ENCODE measurements at regions not wholly inside any gene's neighbourhood (a gene's known extent, or its start where the extent isn't known, plus 50 kb on each side); places are given as distances from the start of the nearest gene placed in this dataset.

DNA sequence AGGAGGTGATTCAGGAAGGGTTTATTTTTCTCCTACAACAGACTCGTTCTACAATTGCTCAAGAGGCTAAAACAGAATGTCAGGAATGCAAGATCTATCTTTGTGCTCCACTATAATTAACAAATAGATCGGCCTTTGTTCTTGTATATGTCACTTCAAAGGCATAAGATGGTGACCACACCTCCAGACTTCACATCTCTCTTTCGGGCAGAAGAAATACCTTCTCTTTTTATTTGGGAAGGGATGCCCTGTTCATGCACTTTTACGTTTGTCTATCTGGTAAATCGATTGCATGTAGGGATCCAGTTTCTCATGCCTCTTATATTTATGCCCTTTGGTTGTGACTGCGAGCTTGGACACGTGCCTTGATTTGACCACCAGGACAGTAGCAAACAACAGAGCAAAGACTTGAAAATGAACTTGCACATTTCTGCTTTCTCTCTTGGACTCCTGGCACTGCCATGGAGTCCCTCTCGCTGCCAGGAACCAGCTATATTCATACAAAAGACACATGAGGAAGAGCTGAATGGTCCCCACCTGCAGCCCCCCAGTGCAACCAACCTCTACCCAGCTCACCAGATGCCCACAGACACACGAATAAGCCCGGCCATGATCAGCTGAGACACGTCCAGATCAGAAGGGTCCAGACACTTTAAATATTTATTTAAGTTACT lies 219.8 kb upstream of the STXBP5 start (continued):
- TF ChIP-seq, protein P1, sequence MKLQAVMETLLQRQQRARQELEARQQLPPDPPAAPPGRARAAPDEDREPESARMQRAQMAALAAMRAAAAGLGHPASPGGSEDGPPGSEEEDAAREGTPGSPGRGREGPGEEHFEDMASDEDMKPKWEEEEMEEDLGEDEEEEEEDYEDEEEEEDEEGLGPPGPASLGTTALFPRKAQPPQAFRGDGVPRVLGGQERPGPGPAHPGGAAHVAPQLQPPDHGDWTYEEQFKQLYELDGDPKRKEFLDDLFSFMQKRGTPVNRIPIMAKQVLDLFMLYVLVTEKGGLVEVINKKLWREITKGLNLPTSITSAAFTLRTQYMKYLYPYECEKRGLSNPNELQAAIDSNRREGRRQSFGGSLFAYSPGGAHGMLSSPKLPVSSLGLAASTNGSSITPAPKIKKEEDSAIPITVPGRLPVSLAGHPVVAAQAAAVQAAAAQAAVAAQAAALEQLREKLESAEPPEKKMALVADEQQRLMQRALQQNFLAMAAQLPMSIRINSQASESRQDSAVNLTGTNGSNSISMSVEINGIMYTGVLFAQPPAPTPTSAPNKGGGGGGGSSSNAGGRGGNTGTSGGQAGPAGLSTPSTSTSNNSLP (IDR thresholded peaks at IDR 0.05; ENCODE audit: low read depth, low read length): peak; percentile 64
- no peak for TF ChIP-seq TSC22D2 (CRISPR knock-in tag; IDR thresholded peaks at IDR 0.05; ENCODE audit: borderline replicate concordance)
- TF ChIP-seq RORA (CRISPR knock-in tag; IDR thresholded peaks at IDR 0.05): no peak
- no peak for TF ChIP-seq ZNF616 (CRISPR knock-in tag; IDR thresholded peaks at IDR 0.05; ENCODE audit: low read depth)
- no peak for TF ChIP-seq ZNF431 (CRISPR knock-in tag; IDR thresholded peaks at IDR 0.05; ENCODE audit: borderline replicate concordance, low read depth)
- no peak for TF ChIP-seq ZNF138 (CRISPR knock-in tag; IDR thresholded peaks at IDR 0.05; ENCODE audit: low read depth)
- TF ChIP-seq GPN1 (CRISPR knock-in tag; IDR thresholded peaks at IDR 0.05; ENCODE audit: borderline replicate concordance): no peak
- no peak for TF ChIP-seq AGO1 (IDR thresholded peaks at IDR 0.05; ENCODE audit: low read depth, low read length, poor library complexity, severe bottlenecking)
- peak; percentile 89 for TF ChIP-seq ISL2 (CRISPR knock-in tag; IDR thresholded peaks at IDR 0.05)
- TF ChIP-seq ZFP90 (CRISPR knock-in tag; IDR thresholded peaks at IDR 0.05; ENCODE audit: borderline replicate concordance): no peak
- TF ChIP-seq ELF1 (CRISPR knock-in tag; IDR thresholded peaks at IDR 0.05): no peak
- TF ChIP-seq, protein P2, sequence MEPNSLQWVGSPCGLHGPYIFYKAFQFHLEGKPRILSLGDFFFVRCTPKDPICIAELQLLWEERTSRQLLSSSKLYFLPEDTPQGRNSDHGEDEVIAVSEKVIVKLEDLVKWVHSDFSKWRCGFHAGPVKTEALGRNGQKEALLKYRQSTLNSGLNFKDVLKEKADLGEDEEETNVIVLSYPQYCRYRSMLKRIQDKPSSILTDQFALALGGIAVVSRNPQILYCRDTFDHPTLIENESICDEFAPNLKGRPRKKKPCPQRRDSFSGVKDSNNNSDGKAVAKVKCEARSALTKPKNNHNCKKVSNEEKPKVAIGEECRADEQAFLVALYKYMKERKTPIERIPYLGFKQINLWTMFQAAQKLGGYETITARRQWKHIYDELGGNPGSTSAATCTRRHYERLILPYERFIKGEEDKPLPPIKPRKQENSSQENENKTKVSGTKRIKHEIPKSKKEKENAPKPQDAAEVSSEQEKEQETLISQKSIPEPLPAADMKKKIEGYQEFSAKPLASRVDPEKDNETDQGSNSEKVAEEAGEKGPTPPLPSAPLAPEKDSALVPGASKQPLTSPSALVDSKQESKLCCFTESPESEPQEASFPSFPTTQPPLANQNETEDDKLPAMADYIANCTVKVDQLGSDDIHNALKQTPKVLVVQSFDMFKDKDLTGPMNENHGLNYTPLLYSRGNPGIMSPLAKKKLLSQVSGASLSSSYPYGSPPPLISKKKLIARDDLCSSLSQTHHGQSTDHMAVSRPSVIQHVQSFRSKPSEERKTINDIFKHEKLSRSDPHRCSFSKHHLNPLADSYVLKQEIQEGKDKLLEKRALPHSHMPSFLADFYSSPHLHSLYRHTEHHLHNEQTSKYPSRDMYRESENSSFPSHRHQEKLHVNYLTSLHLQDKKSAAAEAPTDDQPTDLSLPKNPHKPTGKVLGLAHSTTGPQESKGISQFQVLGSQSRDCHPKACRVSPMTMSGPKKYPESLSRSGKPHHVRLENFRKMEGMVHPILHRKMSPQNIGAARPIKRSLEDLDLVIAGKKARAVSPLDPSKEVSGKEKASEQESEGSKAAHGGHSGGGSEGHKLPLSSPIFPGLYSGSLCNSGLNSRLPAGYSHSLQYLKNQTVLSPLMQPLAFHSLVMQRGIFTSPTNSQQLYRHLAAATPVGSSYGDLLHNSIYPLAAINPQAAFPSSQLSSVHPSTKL (CRISPR knock-in tag; IDR thresholded peaks at IDR 0.05): peak; percentile 91
- TF ChIP-seq, protein P3, sequence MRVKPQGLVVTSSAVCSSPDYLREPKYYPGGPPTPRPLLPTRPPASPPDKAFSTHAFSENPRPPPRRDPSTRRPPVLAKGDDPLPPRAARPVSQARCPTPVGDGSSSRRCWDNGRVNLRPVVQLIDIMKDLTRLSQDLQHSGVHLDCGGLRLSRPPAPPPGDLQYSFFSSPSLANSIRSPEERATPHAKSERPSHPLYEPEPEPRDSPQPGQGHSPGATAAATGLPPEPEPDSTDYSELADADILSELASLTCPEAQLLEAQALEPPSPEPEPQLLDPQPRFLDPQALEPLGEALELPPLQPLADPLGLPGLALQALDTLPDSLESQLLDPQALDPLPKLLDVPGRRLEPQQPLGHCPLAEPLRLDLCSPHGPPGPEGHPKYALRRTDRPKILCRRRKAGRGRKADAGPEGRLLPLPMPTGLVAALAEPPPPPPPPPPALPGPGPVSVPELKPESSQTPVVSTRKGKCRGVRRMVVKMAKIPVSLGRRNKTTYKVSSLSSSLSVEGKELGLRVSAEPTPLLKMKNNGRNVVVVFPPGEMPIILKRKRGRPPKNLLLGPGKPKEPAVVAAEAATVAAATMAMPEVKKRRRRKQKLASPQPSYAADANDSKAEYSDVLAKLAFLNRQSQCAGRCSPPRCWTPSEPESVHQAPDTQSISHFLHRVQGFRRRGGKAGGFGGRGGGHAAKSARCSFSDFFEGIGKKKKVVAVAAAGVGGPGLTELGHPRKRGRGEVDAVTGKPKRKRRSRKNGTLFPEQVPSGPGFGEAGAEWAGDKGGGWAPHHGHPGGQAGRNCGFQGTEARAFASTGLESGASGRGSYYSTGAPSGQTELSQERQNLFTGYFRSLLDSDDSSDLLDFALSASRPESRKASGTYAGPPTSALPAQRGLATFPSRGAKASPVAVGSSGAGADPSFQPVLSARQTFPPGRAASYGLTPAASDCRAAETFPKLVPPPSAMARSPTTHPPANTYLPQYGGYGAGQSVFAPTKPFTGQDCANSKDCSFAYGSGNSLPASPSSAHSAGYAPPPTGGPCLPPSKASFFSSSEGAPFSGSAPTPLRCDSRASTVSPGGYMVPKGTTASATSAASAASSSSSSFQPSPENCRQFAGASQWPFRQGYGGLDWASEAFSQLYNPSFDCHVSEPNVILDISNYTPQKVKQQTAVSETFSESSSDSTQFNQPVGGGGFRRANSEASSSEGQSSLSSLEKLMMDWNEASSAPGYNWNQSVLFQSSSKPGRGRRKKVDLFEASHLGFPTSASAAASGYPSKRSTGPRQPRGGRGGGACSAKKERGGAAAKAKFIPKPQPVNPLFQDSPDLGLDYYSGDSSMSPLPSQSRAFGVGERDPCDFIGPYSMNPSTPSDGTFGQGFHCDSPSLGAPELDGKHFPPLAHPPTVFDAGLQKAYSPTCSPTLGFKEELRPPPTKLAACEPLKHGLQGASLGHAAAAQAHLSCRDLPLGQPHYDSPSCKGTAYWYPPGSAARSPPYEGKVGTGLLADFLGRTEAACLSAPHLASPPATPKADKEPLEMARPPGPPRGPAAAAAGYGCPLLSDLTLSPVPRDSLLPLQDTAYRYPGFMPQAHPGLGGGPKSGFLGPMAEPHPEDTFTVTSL (CRISPR knock-in tag; IDR thresholded peaks at IDR 0.05; ENCODE audit: borderline replicate concordance): peak; percentile 69
- no peak for TF ChIP-seq HOXA5 (CRISPR knock-in tag; IDR thresholded peaks at IDR 0.05)
- TF ChIP-seq MED13 (CRISPR knock-in tag; IDR thresholded peaks at IDR 0.05): 0 out of 2 replicates have a peak, but pooled peaks have one; percentile 47
- TF ChIP-seq HDAC2 (CRISPR knock-in tag; IDR thresholded peaks at IDR 0.05): peak; percentile 74; the same call in 1 of the 2 replicates
- no peak for TF ChIP-seq ZNF557 (CRISPR knock-in tag; IDR thresholded peaks at IDR 0.05)
- TF ChIP-seq, protein P4, sequence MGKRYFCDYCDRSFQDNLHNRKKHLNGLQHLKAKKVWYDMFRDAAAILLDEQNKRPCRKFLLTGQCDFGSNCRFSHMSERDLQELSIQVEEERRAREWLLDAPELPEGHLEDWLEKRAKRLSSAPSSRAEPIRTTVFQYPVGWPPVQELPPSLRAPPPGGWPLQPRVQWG (CRISPR knock-in tag; IDR thresholded peaks at IDR 0.05; ENCODE audit: borderline replicate concordance, low read depth): no peak
- no peak for TF ChIP-seq ZNF619 (CRISPR knock-in tag; IDR thresholded peaks at IDR 0.05)
